ENCODE measurements at regions not wholly inside any gene's neighbourhood (a gene's known extent, or its start where the extent isn't known, plus 50 kb on each side); places are given as distances from the start of the nearest gene placed in this dataset.
"Not testable (repeated sequence)": the region's sequence is repeated elsewhere in the genome, so short reads cannot be mapped to it uniquely, and the experiment has no call there.

DNA sequence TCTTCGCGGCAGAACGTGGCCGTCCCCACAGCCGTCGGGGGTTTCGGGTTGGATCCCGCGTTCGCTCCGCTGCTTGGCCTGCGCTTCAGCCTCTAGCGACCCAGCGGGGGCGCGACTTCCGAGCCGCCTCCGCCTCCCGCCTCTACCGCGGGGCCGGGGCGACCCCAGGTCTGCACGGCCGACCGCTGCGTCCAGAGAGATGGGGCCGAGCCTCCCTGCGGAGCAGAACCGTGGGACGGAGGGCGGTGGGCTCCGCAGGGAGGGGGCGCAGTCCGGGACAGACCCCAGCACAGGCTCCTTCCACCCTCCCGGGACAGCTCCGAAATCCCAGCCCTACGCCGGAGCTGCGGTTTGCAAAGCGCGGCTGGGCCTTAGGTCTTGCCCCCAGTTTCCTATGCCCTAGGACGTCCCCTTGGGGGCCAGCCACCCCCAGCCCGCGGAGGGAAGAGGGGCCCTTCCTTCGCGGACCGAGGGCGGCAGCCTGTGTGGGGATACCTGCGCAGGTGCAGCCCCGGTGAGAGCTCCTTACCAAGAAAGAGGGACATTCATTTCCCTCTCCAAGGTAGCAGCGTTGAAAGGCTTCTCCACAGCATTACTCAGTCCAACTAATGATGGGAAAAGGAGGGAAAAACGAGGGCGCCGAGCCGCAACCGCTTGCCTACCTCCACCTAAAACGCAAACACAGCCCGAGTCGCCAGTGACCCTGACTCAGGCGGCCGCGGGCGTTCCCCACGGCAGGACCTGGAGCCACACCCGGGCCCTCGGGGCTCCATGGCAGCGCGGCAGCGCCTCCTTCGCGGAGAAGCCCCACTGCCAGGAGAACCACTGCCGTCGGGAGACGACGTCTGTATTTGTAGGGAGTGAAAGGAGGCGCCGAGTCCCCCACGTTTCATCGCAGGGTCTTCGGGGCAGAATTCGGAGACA lies 115.7 kb downstream of the BMS1 start:
- intact Hi-C loops (cut with DNase I), result no loop called here
- H3K4me1 ChIP-seq, result no peaks in the 10 kb centered on the region
- TF ChIP-seq, protein P1, sequence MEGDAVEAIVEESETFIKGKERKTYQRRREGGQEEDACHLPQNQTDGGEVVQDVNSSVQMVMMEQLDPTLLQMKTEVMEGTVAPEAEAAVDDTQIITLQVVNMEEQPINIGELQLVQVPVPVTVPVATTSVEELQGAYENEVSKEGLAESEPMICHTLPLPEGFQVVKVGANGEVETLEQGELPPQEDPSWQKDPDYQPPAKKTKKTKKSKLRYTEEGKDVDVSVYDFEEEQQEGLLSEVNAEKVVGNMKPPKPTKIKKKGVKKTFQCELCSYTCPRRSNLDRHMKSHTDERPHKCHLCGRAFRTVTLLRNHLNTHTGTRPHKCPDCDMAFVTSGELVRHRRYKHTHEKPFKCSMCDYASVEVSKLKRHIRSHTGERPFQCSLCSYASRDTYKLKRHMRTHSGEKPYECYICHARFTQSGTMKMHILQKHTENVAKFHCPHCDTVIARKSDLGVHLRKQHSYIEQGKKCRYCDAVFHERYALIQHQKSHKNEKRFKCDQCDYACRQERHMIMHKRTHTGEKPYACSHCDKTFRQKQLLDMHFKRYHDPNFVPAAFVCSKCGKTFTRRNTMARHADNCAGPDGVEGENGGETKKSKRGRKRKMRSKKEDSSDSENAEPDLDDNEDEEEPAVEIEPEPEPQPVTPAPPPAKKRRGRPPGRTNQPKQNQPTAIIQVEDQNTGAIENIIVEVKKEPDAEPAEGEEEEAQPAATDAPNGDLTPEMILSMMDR (IDR thresholded peaks at IDR 0.05), result no peak
- TF ChIP-seq POLR2A (IDR thresholded peaks at IDR 0.05), result no peak
- no peak overlapping the region for H3K4me3 ChIP-seq
- no peak for DNase-seq
- peaks cover 0 to 9% (median 0%) of the 10 kb centered on the region in 3 donors for H3K9me3 ChIP-seq
- H3K36me3 ChIP-seq, result no peaks in the 10 kb centered on the region
- H3K27me3 ChIP-seq, result peaks cover 0 to 56% (median 11%) of the 10 kb centered on the region in 4 donors
- H3K27ac ChIP-seq, result no peak overlapping the region
- 21 to 37% methylated on average over 25 to 29 of the region's 83 CpGs for WGBS, 2 donors

GRCh38 chr10:42899036-42899435 lies 116.4 kb downstream of the BMS1 start:
- TF ChIP-seq, protein P1 (IDR thresholded peaks at IDR 0.05), result no peak
- Histone ChIP-seq H3K9me3 (peaks cover 0 to 9% (median 0%) of the 10 kb centered on the region in 3 donors), H3K27ac (no peak overlapping the region), H3K36me3 (no peaks in the 10 kb centered on the region), H3K4me3 (no peak overlapping the region), H3K27me3 (peaks cover 0 to 56% (median 11%) of the 10 kb centered on the region in 4 donors), H3K4me1 (no peaks in the 10 kb centered on the region)
- WGBS, 2 donors, result 88 to 90% methylated on average over 16 to 17 of the region's 17 CpGs
- intact Hi-C loops (cut with DNase I), result no loop called here
- no peak for DNase-seq

GRCh38 chr10:42900346-42900745 lies 117.8 kb downstream of the BMS1 start:
- H3K4me3 ChIP-seq; intact Hi-C loops (cut with DNase I); H3K36me3 ChIP-seq; H3K9me3 ChIP-seq; H3K27ac ChIP-seq; DNase-seq; H3K4me1 ChIP-seq: not testable (repeated sequence)
- peaks cover 0 to 48% (median 11%) of the 10 kb centered on the region in 4 donors for H3K27me3 ChIP-seq
- WGBS, 2 donors, result no CpG with 5 or more reads among the region's 24 CpGs

DNA sequence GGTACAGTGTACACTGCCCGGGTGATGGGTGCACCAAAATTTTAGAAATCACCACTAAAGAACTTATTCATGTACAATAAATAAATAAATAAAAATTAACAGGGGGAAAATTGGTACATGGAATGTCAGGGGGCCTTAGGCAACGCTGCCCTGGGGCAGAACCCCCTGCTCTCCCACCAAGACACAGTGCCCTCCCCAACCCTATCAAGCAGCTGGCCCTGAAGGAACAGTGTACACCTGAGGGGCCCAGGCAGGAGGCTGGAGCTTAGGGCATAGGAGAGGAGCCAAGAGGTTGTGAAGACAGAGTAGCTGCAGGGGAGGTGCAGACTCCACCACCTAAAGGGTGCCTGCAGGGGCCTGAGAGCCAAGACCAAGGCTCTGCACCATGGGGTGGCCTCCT lies 128.8 kb downstream of the BMS1 start:
- TF ChIP-seq, protein P1 (IDR thresholded peaks at IDR 0.05), result no peak
- WGBS, 2 donors, result 59 to 61% methylated on average over 2 of the region's 2 CpGs
- intact Hi-C loops (cut with DNase I), result no loop called here
- Histone ChIP-seq H3K27ac (no peak overlapping the region), H3K36me3 (no peaks in the 10 kb centered on the region), H3K4me1 (no peaks in the 10 kb centered on the region), H3K9me3 (peaks cover 0 to 6% (median 0%) of the 10 kb centered on the region in 3 donors), H3K4me3 (no peak overlapping the region), H3K27me3 (no peaks in the 10 kb centered on the region)
- DNase-seq, result no peak

DNA sequence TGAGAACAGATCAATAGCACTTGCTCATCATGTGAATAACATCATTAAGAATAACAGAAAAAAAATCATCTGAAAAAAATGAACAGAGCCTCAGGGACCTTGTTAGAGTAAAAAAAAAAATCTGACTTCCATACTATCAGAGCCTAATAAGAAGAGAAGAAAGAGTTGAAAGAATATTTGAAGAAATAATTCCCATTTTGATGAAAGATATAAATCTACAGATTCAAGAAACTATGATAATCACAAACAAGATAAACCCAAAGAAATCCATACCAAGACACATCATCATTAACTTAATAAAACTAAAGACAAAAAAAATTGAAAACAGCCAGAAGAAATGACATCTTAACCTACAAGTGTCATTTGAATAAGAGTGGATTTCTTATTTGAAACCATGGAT lies 134.4 kb downstream of the BMS1 start:
- intact Hi-C loops (cut with DNase I), result no loop called here
- Histone ChIP-seq H3K9me3 (peaks cover 0 to 6% (median 0%) of the 10 kb centered on the region in 3 donors), H3K36me3 (no peaks in the 10 kb centered on the region), H3K27ac (no peak overlapping the region), H3K4me3 (no peak overlapping the region), H3K4me1 (no peaks in the 10 kb centered on the region), H3K27me3 (no peaks in the 10 kb centered on the region)
- TF ChIP-seq, protein P1 (IDR thresholded peaks at IDR 0.05), result no peak
- TF ChIP-seq POLR2A (IDR thresholded peaks at IDR 0.05), result no peak
- no peak for DNase-seq
